ENCODE measurements at regions not wholly inside any gene's neighbourhood (a gene's known extent, or its start where the extent isn't known, plus 50 kb on each side); places are given as distances from the start of the nearest gene placed in this dataset.

DNA sequence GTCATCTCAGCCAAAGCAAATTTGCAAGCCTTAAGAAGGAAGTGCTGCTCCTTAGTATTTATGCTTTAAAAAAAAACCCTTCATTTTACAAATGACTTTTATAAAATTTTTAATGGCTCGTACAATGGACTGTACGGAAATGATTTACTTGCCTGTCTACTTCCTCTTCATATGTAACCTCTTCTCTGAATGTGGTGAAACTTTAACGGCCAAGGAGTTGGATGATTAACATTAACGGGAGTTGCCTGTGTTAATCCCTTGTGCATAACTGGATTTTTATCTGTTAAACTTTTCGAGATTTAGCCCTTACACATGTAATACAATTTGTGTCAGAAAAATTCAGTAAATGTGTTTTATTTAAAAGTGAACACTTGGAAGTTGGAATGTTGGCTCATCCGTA, 429.4 kb downstream of the TBC1D4 start:
- no peak for DNase-seq (ENCODE audit: low spot score)

DNA sequence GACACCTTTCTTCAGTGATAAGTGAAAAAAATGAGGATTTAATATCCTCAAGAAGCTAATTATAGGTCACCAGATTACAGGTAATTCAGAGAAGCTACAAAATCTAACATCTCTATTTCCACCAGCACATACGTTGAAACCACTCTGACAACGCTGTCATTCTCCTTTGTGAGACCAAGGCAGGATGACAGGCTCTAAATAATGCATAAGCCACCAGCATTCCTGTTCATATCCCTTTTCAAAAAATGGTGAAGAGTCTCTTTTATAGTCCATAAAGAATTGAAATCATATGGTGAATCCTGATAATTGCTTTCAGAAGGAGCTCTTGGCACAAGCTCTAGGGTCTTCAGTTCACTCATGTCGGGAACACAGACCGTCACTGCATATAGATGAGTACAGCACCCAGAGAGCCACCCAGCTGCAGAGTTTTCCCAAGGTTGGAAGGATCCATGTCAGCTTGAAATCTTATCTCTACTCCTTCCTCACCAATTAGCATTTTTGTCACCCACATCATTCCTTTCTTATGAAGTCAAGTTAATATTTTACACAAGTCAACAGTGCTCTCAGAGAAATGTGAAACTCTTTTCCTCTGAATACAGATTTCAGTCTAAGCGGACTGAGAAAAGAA, 431.4 kb downstream of the TBC1D4 start:
- DNase-seq (ENCODE audit: low spot score) = no peak

DNA sequence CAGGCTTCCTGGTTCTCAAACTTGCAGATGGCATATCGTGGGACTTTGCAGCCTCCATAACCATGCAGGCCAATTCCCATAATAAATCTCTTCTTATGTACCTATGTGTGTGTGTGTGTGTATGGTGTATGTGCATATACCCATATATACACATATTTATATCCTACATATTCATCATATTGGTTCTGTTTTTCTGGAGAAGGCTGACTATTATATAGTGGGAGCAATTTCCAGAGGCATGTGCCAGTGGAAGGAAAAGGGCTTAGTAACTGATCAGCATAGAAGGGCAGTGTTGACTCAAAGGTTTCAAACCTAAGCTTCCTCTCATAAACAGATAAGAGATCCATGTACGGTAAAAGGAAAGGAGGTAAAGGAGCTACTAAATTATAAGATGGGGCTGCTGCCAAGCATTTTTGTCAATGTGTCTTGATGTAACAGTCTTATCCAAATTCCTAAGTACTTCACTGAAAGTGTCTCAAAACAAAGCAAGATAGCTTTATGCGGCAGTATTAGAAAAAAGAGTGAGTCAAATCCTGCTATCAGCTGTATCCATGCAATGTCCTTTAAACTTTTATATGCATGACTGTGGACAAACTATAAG, 432.1 kb downstream of the TBC1D4 start:
- no peak for DNase-seq (ENCODE audit: low spot score)

DNA sequence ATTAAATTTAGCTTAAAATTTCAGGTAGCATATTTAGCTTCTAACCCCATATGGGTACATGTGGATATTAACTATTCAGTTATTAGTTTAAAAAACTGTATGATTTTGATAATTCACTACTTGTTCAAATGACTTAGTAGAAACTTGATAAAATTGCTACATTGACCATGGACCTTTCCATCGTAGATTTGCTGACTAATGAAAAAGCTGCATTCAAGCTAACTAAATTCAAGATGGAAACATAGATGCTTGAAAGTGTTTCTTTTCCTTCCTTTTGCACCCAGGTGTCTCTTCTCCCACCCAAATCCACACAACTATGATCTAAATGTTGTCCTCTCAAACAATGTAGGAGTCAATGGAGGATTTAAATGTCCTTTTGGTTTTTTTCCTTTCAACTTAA, 439.2 kb downstream of the TBC1D4 start:
- no peak for DNase-seq (ENCODE audit: low spot score)

DNA sequence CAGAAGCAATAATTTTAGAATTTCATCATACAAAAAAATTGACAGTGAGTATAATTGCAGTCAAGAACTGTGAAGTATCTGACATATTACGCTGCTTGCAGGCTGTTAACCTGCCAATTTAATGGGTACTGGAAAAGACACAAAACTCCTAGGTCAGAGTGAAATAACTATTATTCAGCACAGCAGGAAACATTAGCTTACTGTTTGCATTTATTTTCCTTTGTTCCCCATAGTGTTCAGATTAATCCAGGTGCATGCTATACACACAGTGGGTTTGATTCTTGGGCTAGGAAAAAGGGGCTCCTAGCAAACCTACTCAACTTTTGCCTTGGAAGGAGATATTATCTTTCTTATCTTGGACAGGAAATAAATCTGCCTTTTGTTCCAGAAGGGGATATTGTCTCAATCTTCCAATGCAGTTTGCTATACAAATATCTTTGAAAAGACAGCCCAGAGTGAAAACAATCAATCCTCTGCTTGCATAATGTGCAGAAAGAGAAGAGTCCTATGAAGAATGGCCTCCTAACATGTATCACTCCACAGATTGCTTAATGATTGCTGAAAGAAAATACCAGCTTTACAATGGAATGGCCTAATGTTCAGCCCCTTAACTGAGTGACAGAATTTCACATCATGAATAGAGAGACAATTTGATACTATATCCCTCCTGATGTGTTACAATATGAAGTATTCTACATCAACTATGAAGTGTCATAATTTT, 443.4 kb downstream of the TBC1D4 start:
- no peak for DNase-seq (ENCODE audit: low spot score)

DNA sequence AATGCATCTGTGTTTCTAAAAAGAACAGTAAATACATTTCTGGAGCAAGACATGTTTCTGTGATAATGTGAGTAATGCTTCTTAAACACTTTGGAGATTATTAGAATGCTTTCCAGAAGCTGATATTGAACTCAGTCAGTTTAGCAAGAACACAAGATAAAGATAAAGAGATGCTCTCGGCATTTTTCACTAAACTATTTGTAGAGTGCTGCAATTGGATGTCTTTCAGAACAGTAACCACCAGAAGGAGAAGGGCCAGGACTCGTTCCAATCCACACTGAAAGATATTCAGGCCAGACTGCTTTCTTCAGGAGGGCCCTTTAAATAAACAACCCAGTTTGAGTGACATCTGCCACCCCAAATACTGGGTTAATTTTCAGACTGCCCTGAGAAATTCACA, 456.0 kb downstream of the TBC1D4 start:
- no peak for DNase-seq (ENCODE audit: low spot score)

DNA sequence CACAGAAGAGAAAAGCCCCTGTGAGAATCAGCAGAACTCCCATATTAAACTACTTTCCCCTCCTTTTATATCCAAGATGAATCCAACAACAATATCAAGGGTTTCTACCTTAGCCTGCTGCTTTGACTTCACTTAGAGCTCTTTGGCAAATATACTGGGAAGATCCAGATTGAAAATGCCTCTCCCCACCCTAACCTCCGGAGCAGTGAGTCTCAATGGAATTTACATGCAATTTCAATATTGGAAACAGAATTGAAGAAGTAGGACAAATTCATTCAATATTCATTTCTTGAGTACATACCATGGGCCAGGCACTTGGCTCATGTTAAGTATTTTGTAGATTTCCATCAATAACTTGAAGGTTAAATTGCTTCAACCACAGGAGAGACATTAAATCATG, 457.4 kb downstream of the TBC1D4 start:
- DNase-seq (ENCODE audit: low spot score) = no peak

DNA sequence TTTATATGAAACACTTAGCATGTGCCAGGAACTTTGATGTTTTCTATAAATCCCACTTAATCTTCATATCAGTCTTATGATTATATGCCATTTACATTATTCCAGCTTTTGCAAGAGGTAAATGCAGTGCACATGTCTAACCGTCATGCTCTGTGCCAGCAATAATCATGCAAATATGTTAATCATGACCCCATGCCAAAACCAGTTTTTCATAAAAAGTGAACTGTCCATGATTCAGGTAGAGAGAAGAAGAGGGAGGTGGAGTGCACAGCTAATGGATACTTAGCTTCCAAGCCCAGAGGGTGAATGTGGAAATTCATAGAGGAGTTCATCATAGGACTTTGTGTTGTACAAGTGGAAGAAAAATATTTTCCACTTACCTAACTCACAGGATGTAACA, 458.4 kb downstream of the TBC1D4 start:
- no peak for DNase-seq (ENCODE audit: low spot score)

DNA sequence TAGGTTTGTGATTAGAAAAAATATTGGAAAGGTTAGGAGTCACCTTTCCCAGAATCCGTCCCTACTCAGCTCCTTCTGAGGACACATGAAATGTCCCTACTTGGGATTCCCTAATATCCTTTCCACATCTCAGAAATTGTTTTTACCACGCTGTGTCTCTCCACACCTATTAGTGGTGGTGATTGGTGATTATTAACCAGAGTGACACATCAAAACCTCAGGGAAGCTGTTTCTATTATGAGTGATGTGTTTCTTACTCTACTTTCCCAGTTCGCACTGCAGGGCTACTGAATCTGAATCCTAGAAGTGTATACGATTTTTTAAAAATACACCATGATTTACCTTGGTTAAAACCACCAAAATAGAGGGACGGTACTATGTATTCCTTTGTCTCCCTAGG, 460.8 kb downstream of the TBC1D4 start:
- no peak for DNase-seq (ENCODE audit: low spot score)

DNA sequence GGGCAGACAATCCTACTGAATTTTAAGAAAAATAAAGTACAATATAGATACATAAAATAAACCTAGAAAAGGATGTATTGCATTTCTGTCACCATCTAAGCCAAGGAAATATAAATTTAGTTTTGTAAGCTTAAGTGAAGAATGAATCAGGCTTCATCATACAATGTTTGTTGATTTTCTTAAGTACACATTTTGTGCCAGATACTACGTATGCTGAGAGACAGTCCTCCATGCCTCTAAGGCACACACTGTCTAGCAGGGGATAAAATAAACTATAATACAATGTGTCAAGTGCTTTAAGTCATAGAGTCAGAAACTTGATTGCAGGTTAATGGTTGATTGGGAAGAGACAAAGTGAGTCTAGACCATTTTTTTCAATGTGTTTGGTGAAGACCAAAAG, 465.7 kb downstream of the TBC1D4 start:
- DNase-seq (ENCODE audit: low spot score) = no peak

DNA sequence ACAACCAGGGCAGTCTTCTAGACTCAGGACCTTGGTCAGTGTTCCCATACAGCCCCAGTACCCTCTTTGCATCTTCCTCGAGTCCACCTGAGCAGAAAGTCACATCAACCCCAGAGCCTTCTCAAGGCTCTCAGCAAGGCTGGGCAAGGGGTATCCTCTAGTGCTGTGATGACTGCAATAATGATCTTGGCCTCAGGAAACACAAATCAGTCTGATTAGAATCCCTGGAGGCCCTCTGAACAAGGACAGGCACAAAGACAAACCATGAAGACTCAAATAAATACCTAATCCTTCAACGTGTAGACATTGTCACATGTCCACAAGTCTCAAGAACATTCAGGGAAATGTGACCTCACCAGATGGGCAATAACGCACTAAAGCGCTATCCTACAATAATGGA, 468.2 kb downstream of the TBC1D4 start:
- DNase-seq (ENCODE audit: low spot score) = no peak

DNA sequence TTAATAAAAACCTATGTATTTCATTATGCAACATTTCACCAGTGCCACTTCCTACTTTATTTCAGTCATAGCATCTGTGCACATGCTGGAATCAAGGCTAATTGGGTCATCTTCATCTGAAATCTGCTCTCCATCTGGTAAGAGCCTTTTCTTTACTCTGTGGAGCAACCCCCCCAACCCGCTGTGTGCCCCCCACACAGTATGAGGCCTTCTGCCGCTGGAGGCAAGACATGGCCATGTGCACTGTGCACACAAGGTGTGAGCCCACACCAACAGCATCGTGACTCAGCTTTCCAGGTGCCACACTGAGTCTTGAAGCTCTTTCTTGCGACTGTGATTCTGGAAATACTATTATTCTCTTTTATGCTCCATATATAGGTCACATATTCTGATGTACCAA, 471.0 kb downstream of the TBC1D4 start:
- no peak for DNase-seq (ENCODE audit: low spot score)

DNA sequence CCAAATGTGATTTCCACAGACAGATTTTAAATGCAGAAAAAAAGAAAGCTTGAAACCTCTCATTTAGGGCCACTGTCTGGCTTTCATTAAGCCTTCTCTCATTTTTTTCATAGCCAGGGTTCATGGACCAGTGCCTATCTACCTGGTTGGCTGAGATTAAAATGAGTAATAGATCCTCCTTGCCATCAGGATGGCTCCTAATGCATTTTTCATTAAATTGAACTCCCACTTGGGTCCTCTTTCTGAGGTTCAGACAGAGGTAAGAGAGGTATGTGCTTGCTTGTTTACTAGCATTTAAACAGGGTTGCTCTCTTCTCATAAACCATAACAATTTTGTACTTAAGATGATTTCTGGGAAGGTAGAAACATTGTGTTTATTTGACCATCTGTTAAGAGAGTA, 473.0 kb downstream of the TBC1D4 start:
- DNase-seq (ENCODE audit: low spot score) = no peak

DNA sequence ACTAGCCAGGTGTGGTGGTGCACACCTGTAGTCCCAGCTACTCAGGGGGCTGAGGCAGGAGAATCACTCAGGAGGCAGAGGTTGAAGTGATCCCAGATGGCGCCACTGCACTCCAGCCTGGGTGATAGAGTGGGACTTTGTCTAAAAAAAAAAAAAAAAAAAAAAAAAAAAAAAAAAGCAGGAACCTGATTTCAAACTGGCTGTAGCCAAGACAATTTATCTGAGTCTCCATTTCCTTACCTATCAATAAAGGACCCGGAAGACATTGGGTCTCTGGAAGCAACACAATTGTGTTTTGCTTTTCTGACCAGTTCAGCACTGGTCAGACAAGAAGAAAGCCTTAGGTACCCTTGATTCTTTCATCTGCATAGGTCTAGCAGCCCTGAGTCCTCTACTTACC, 491.0 kb downstream of the TBC1D4 start:
- DNase-seq (ENCODE audit: low spot score) = no peak

DNA sequence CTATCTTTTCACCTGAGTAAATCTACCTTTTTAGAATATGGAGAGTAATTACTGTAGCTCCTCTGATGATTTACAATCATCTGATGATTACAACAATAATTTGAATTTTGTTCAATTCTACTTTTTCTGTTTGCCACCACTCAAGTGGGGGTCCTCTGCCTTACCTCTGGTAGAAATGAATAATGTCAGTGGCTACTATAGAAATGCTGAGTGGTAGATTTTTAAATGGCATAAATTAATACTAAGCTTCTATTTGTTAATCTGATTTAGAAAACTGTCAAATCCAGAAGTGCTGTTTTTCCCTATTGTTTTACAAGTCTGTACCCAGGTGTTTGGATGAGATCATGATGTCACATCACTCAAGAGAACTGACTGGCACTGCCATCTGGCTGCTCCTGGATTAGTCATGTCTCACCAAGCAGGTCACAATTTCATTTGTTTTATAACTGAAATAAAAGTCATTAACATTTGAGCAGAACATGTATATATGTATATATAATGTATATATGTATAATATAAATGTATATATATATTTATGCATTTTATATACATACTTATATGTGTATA, 494.8 kb downstream of the TBC1D4 start:
- no peak for DNase-seq (ENCODE audit: low spot score)

DNA sequence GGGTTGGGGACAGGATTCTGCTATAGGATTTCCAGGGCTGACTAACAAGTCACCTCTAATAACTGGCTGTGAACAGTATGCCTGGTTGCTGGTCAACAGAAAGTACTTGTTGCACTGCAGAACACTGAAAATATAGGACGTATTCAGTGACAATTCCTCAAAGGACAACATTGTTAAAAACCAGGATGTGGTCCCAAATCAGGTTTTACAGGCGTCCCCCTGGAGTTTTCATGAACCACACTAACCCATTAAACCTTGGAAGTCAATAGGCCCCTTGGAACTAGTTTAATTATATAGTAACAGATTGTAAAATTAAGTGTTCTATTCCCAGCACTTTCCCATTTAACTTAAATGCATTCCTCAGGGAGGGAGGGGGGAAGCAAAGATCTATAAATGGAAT, 495.4 kb downstream of the TBC1D4 start:
- DNase-seq (ENCODE audit: low spot score) = no peak

DNA sequence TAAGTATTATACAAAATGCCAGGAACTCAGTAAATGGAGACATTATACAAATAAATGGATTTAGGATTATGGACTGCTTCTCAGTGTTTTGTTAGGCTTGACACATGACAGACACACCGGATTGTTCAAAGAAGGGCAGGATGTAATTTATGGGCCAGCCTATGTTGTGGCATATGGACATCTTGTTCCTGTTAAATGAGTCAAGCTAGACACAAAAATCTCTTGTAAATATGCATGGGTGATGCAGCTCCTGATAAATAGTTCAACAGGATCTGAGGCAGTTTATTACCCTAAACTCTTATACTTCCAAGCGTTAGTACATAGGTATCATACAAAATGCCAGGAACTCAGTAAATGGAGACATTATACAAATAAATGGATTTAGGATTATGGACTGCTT, 502.3 kb downstream of the TBC1D4 start:
- no peak for DNase-seq (ENCODE audit: low spot score)

DNA sequence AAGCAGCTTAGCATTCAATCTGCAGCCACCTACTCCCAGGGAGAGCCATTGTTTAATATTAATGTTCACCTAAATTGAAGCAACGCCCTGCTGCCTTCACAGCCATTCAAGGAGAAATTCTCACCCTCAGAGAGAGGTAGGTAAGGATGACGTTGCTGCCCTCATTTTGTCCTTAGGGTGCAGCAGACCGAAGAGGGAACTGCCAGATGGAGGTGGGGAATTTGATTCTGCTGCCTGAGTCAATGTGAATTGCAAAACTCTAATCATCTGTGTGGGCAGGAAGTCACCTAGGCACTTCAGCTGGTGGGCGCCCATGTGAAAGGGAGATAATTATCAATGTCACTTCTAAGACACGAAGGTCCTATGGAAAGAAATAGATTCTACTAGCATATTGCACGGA, 503.4 kb downstream of the TBC1D4 start:
- DNase-seq (ENCODE audit: low spot score) = no peak

DNA sequence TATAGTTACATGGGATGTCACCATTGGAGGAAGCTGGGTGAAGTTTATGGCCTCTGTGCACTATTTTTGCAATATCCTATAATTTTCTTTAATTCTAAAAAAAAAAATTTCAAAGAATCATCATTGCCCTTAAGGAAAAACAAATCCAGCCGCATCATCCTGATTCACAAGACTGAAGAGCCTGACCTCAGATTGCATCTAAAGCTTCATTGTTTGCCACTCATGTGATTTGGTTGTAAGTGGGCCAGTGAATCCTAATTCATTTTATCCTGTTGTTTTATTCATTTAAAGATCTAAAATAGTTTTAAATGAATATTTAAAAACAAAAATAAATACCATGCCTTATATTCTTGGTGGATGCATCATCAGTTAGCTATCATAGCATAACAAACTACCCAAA, 504.5 kb downstream of the TBC1D4 start:
- peak; percentile 61 for DNase-seq (ENCODE audit: low spot score)

DNA sequence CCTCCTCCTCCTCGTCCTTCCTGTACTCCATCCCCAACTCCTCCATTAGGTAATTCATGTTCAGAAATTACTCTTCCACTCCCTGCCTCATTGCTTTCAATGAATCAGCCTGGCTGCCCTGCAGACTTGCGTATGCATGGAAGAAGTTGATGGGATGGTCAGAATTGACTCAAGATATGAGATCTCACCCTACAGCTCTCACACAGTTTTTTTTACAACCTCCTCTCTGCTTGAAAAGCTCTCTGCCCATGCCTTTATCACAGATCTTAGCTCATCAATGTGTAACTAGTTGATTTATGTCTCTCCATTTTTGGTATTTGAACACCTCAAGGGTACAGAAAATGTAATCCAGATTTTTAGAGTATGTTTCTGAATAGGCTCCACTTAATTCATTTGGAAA, 506.9 kb downstream of the TBC1D4 start:
- no peak for DNase-seq (ENCODE audit: low spot score)

DNA sequence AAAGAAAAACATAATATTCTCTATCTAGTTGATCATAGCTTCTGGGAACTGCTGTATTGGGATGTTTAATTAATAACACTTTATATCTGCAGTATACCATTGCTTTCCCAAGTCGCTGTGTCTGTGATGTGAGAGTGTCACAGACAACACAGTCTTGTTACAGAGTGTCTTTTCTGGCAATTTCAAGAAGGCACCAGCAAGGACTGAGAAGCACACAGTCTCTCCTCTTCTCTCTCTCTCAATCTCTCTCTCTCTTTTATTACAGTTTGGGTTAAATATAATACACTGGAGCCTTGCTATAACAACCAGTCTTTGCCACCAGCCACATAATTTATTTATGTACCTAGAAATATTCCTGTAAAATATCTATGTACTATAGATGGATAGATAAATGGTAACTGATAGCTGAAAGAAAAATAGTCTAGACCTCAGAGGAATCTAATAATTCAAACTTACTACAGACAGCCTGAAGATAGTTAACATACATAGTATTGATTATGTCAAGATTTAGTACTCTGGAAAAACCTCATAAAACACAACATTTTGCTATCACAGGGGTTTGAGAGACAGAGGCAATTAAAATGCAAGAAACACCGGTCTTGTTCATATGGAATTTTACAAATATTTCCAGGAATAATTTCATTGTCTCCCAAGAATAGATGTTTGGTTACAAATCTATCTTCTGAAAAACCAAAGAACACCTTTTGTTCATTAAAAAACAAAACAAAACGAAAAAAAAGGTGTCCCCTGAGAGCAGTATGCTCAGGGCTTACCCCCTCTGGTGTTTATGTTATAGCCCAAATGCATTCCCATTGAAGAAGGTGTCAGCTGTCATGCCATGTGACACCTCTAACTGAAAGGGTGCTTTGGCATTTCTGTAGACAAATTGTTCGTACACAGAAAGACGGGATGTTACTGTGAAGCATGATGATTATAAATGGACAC, 507.8 kb downstream of the TBC1D4 start:
- DNase-seq (ENCODE audit: low spot score) = no peak

DNA sequence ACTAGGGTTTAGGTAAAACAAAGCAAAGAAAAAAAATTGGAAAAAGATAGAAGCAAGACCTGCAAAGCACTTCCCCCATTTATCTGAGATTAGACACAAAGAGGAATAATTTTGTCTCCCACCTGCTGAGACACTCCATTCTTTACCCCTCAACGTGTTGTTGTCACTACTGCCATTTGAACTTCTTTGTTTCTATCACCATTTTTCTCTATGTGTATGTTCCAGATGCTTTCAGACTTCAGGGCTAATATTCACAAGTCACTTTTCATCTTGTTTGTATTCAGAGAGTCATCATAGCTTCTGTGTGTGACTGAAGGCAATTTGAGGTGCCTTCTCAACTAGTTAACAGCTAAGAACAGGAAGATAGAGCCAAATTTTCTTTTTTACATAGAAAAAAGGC, 512.5 kb downstream of the TBC1D4 start:
- DNase-seq (ENCODE audit: low spot score) = no peak

Data from COLO829 (cell line).